ENCODE measurements at regions not wholly inside any gene's neighbourhood (a gene's known extent, or its start where the extent isn't known, plus 50 kb on each side); places are given as distances from the start of the nearest gene placed in this dataset.

DNA sequence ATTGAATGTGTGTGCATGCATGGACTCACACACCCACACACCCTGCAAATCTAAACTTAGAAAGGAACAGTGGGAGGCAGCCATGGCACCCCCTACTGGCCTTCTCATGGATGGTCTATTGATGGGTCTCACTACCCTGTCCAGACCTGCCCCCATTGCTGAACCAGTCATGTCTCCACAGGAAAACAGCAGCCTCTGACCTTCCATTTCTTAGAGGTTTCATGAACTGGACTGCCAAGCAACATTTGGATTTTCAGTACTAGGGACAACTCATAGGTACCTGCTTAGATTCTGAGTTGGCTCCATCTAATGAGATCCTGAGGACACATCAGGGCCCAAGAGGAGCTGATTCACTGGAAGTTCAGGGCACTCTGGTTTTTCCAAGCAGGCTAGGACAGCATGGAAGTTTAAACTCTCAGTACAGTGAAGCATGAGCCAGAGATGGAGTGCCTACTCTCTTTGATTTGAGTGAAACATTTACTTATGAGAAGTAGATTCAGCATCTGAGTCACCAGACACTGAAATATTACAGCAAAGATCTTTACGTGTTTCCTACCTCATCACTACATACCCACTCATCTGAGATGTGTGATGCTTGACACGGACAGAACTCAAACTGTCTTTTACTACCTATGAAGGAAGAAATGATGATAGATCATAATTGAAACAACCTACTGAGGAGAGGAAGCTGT is 98.9 kb upstream of the PLEKHG7 start:
- Mint-ChIP-seq H3K36me3 (peaks cover 17 to 20% of the 10 kb centered on the region in 2 donors), H3K4me3 (no peak overlapping the region), H3K9me3 (peaks cover 24 to 26% of the 10 kb centered on the region in 2 donors), H3K27ac (no peak overlapping the region), H3K4me1 (peaks cover 23 to 40% of the 10 kb centered on the region in 2 donors), H3K27me3 (no peaks in the 10 kb centered on the region)
- DNase-seq (no peak), ATAC-seq (replicated peaks) (peak in 1 of 2 donors; percentile 38)

DNA sequence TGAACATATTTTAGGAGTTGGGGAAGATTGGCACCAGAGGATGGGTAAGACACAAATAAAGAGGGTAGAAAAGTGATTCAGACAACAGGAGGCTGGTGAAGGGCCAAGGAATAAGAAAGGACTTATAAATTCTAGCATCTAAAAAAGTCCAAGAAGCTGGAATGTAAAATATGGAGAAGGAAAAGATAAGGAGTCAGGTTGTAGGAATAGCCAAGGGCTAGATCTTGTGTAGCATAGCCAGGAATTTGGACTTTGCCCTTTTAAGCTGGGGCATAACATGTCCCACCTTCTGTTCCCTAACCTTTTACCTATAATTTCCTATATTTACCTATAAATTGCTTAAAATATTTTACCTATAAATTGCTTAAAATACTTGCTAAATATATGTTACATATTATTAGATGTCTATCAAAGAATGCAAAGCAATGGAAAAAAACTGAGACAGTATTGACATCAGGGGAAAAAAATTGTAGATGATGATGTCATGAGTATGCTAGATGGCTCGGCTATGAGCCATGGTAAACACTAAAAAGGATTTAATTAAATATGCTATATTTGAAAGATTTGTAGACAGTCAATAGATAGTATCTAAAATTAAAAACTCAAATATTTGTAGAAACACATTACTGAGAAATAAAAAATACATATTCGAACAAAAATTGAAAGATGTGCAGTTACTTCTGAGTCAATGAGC is 99.7 kb upstream of the PLEKHG7 start:
- no peak overlapping the region for H3K27ac Mint-ChIP-seq
- DNase-seq (no peak), ATAC-seq (replicated peaks) (no peak)
- H3K9me3 Mint-ChIP-seq: peaks cover 26 to 32% of the 10 kb centered on the region in 2 donors
- H3K4me1 Mint-ChIP-seq: peaks cover 18 to 31% of the 10 kb centered on the region in 2 donors
- peaks cover 19 to 24% of the 10 kb centered on the region in 2 donors for H3K36me3 Mint-ChIP-seq
- no peaks in the 10 kb centered on the region for H3K27me3 Mint-ChIP-seq
- no peak overlapping the region for H3K4me3 Mint-ChIP-seq

DNA sequence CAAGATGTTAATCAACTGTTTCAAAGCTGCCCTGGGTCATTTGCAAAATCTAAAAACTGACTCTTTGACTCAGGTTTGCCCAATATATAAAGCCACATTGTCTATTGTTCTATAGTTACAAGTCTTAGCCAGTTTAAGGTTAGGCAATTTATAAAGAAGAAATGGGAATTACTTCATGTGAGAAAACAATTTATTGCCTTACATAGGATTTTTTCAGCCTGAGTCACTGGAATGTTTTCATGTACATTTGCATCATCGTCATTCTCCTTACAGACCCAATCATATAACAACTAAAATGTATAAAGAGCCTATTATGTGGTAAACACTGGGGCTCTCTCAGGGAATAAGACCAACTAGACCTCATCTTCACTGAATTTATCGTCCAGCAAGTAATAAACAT is 100.3 kb upstream of the PLEKHG7 start:
- H3K27ac Mint-ChIP-seq: no peak overlapping the region
- H3K36me3 Mint-ChIP-seq: peaks cover 19 to 24% of the 10 kb centered on the region in 2 donors
- H3K9me3 Mint-ChIP-seq: peaks cover 26 to 32% of the 10 kb centered on the region in 2 donors
- peaks cover 17 to 29% of the 10 kb centered on the region in 2 donors for H3K4me1 Mint-ChIP-seq
- no peak overlapping the region for H3K4me3 Mint-ChIP-seq
- ATAC-seq (replicated peaks): no peak
- no peaks in the 10 kb centered on the region for H3K27me3 Mint-ChIP-seq
- no peak for DNase-seq

DNA sequence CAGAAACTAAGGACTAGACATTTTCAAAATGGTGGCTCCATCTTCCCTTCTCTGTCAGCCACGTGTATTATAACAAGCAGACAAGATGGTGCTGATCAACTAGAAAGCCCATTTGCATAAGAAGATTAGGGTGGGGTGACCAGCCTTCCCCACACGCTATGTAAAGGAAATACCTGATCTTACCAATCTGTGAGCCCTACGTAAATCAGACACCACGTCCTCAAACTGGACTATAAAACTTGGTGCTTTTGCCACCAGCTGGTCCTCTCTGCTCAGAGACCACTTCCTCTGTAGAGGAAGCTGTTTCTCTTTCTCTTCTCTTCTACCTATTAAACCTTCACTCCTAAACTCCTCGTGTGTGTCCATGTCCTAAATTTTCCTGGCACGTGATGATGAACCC is 101.1 kb upstream of the PLEKHG7 start:
- H3K9me3 Mint-ChIP-seq: peaks cover 26 to 32% of the 10 kb centered on the region in 2 donors

DNA sequence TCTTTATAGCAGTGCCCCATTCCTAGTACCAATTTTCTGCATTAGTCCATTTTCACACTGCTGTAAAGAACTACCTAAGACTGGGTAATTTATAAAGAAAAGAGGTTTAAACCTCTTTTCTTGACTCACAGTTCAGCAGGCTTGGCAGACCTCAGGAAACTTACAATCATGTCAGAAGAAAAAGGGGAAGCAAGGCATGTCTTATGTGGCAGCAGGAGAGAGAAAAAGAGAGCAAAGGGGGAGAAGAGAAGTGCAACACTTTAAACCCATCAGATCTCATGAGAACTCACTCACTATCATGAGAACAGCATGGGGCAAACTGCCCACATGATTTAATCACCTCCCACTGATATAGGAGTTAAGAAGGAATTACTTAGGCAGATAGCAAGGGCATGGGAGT is 101.6 kb upstream of the PLEKHG7 start:
- Mint-ChIP-seq H3K4me3 (no peak overlapping the region), H3K9me3 (peaks cover 26 to 32% of the 10 kb centered on the region in 2 donors), H3K27me3 (no peaks in the 10 kb centered on the region)

More for the DNA sequence above, 101.1 kb upstream of the PLEKHG7 start:
- Mint-ChIP-seq H3K27ac (peak overlapping the region; percentile 44), H3K4me1 (peaks cover 17 to 33% of the 10 kb centered on the region in 2 donors), H3K4me3 (no peak overlapping the region), H3K36me3 (peaks cover 19 to 24% of the 10 kb centered on the region in 2 donors), H3K27me3 (no peaks in the 10 kb centered on the region)
- DNase-seq: no peak
- ATAC-seq (replicated peaks): peak in 1 of 2 donors; percentile 57

DNA sequence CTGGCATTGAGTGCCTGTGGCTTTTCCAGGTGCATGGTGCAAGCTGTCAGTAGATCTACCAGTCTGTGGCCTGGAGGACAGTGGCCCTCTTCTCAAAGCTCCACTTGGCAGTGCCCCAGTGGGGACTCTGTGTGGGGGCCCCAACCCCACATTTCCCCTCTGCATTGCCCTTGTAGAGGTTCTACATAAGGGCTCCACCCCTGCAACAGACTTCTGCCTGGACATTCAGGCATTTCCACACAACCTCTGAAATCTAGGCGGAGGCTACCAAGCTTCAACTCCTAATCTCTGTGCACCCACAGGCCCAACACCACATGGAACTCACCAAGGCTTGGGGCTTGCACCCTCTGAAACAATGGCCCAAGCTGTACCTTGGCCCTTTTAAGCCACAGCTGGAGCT is 102.7 kb upstream of the PLEKHG7 start:
- peaks cover 28 to 32% of the 10 kb centered on the region in 2 donors for H3K9me3 Mint-ChIP-seq
- H3K36me3 Mint-ChIP-seq: peaks cover 19 to 27% of the 10 kb centered on the region in 2 donors
- DNase-seq: no peak
- ATAC-seq (replicated peaks): no peak
- H3K4me1 Mint-ChIP-seq: peaks cover 25 to 46% of the 10 kb centered on the region in 2 donors
- H3K4me3 Mint-ChIP-seq: no peak overlapping the region
- no peak overlapping the region for H3K27ac Mint-ChIP-seq
- no peaks in the 10 kb centered on the region for H3K27me3 Mint-ChIP-seq

More for the DNA sequence above, 101.6 kb upstream of the PLEKHG7 start:
- DNase-seq (no peak), ATAC-seq (replicated peaks) (peak; percentile 38 to 45)
- Mint-ChIP-seq H3K27ac (no peak overlapping the region), H3K36me3 (peaks cover 19 to 24% of the 10 kb centered on the region in 2 donors), H3K4me1 (peaks cover 18 to 37% of the 10 kb centered on the region in 2 donors)

DNA sequence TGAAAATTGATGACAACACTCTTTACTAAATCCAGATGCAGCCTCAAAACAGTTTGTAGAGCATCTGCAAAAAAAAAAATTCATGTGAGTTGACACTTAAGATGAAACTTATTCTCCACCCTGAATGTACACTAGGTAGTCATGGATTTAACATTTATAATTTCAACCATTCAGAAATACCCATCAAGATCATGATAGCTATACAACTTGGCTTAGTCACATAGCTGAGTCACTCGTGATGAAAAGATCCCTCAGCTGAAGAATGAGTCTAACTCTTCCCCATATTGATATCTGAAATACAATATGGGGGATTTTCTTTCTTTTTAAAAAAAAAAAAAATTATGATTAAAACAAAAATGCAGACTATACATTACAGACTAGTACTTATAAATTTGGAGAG is 104.8 kb upstream of the PLEKHG7 start:
- H3K9me3 Mint-ChIP-seq: peaks cover 28 to 32% of the 10 kb centered on the region in 2 donors
- no peak overlapping the region for H3K27ac Mint-ChIP-seq
- H3K27me3 Mint-ChIP-seq: no peaks in the 10 kb centered on the region
- H3K4me3 Mint-ChIP-seq: no peak overlapping the region
- DNase-seq (no peak), ATAC-seq (replicated peaks) (no peak)
- H3K4me1 Mint-ChIP-seq: peaks cover 39 to 59% of the 10 kb centered on the region in 2 donors
- peaks cover 19 to 27% of the 10 kb centered on the region in 2 donors for H3K36me3 Mint-ChIP-seq

DNA sequence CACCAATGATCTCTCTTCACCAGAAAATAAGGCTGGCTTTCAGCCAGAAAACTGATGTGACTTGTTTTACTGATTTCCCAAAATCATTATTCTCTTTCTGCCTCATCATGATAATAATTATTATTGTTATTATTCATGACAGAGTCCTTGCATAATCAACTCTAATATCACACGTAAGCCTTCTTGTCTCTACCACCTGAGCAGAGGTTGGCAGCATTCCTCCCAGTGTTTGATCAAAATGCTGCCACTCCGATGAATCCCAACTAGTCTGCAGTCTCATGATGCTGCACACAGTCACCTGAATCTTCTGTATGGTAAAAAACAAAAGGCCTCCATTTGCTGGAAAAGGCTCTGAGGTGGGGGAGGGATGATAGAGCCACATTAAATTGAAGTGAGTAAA is 105.7 kb upstream of the PLEKHG7 start:
- Mint-ChIP-seq H3K4me1 (peaks cover 39 to 57% of the 10 kb centered on the region in 2 donors), H3K36me3 (peaks cover 19 to 27% of the 10 kb centered on the region in 2 donors), H3K27me3 (no peaks in the 10 kb centered on the region), H3K9me3 (peaks cover 25 to 33% of the 10 kb centered on the region in 2 donors), H3K27ac (peak overlapping the region; percentile 33), H3K4me3 (no peak overlapping the region)
- no peak for DNase-seq
- no peak for ATAC-seq (replicated peaks)

DNA sequence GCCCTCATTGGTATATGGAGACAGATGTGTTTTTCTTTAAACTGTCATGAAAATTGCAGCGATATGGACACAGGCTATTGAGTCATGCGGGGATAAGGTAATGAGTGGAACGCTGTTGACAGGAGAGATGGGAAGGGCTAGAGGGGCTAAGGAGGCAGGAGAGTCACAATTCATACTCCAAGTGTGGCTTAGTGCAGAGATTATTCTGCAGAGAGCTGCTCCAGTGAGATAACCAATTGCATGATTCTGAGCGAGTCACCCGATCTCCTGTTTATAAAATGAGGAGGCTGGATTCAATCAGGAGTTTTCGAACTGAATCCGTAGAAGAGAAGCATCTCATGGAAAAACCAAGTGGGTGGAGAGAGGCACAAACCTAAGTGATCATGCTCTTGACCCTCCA is 106.4 kb upstream of the PLEKHG7 start:
- no peaks in the 10 kb centered on the region for H3K27me3 Mint-ChIP-seq

DNA sequence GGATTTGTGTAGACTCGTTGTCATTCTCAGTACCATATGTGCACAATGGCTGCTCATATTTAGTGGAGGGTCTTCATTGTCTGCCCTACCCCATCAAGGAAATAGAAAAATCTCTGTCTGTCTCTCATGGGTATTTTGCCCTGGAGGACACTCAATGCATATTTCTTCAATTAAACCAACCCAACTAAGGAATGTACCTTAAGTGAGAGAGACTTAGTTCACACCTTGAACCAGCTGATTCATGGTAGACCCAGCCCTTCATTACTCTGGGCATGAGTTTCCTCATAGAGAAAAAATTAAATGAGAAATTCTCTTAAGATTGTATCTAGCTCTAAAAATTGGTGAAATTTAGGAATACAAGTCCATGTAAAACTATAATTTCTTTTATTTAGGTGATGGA is 107.1 kb upstream of the PLEKHG7 start:
- H3K27ac Mint-ChIP-seq: peak overlapping the region; percentile 77
- DNase-seq (no peak), ATAC-seq (replicated peaks) (no peak)
- no peaks in the 10 kb centered on the region for H3K27me3 Mint-ChIP-seq
- H3K36me3 Mint-ChIP-seq: peaks cover 14 to 17% of the 10 kb centered on the region in 2 donors
- H3K4me1 Mint-ChIP-seq: peaks cover 31 to 43% of the 10 kb centered on the region in 2 donors
- H3K4me3 Mint-ChIP-seq: no peak overlapping the region
- peaks cover 14 to 22% of the 10 kb centered on the region in 2 donors for H3K9me3 Mint-ChIP-seq

More for the DNA sequence above, 106.4 kb upstream of the PLEKHG7 start:
- Mint-ChIP-seq H3K9me3 (peaks cover 20 to 29% of the 10 kb centered on the region in 2 donors), H3K4me3 (no peak overlapping the region), H3K27ac (no peak overlapping the region), H3K4me1 (peaks cover 37 to 50% of the 10 kb centered on the region in 2 donors), H3K36me3 (peaks cover 19 to 24% of the 10 kb centered on the region in 2 donors)
- DNase-seq: no peak
- ATAC-seq (replicated peaks): no peak

DNA sequence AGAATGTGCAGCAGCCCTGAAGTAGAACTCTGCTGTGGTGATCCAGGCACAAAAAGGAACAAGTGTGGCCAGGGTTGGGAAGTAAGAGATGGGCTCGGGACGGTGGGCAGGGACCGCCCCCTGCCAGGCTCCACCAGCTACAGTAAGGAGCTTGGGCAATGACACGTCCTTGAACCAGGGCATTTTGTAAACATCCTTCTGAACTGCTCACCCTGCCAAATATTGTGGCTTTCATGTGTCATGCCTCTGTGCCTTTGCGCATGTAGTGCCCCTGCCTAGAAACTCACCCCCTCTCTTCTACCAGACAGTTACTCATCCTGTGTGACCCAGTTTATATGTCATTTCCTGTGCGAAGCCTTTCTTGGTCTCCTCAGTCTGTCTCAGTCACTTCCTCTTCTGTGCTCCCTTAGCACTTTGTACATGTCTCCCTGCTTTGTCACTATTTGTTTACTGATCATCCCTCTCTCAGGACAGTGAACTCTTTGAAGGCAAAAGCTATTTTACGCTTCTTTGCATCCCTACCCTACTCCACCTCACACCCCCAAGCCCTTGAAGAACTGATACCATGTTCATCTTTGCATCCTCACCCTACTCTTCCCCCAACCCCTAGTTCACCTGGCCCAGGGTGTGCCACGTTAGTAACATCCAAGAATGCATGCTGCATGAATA is 108.9 kb upstream of the PLEKHG7 start:
- H3K27me3 Mint-ChIP-seq: no peaks in the 10 kb centered on the region
- DNase-seq (peak; percentile 76), ATAC-seq (replicated peaks) (peak; percentile 99)
- peak overlapping the region; percentile 67 to 72 for H3K4me3 Mint-ChIP-seq
- peaks cover 31 to 42% of the 10 kb centered on the region in 2 donors for H3K4me1 Mint-ChIP-seq
- H3K9me3 Mint-ChIP-seq: peaks cover 4 to 9% of the 10 kb centered on the region in 2 donors
- H3K27ac Mint-ChIP-seq: peak overlapping the region; percentile 97
- peaks cover 3 to 8% of the 10 kb centered on the region in 2 donors for H3K36me3 Mint-ChIP-seq

DNA sequence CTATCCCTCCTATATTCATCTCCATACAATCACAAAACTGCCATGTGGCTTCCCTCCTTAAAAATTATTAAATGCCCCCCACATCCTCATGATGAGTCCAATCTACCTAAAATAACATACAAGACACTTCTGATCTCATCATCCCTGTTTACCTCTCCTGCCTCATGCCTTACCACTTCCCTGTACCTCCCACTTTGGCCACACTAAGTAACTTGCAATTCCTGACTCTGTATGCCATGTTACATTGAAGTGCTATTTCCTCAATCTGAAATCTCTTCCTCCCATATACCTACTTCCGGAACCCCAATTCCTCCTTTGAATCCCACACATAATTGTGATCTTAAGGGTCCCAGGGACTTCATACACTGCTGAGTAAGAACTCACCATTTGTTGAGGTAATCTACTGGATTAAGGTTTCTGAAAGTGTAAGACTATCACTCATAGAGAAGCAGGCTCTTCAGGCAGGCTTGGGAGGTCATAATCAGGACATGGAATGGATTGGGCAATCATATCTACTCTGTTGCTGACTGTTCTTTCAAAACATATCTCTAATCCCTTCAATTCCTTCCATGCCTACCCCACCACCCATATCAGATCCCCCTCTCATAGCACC is 117.6 kb upstream of the PLEKHG7 start:
- Mint-ChIP-seq H3K36me3 (peaks cover 0 to 8% of the 10 kb centered on the region in 2 donors), H3K27ac (no peak overlapping the region), H3K27me3 (no peaks in the 10 kb centered on the region), H3K4me3 (no peak overlapping the region), H3K9me3 (peaks cover 4 to 7% of the 10 kb centered on the region in 2 donors), H3K4me1 (peaks cover 2 to 15% of the 10 kb centered on the region in 2 donors)
- no peak for ATAC-seq (replicated peaks)
- DNase-seq: no peak

DNA sequence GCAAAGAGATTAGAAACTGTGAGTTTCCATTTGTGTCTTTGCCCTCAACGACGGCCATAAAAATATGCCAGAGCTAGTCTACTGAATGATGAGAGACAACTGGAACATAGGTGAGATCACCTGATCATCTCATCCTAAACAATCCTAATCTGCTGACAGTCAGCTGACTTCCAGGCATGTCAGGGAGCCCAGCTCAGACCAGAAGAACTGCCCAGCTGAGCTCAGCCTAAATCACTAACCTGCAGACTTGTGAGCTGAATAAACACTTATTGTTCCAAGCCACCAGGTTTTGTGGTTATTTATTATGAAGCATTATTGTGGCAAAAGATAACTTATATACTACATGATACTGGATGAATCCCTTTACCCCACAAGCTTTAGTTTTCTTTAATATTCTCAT is 118.9 kb upstream of the PLEKHG7 start:
- Mint-ChIP-seq H3K9me3 (peaks cover 4 to 7% of the 10 kb centered on the region in 2 donors), H3K27ac (no peak overlapping the region), H3K27me3 (no peaks in the 10 kb centered on the region)

DNA sequence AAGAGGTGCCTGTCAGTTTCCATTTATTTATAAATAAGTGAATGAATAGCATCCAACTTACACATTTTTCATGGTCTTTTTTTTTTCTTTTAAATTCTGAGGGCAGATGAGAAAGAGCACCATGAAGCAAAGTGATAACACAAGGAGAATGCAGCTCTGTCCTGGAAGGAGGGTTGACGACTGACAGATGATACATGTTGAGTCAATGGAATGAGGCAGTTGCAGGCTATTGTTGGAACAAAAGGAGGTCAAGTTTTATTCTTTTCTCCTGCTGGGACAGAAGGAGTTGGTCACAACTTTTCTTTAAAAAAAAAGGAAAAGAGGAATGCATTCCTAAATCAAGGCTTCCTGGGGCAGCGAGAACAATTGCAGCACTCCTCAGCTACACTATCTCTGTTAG is 119.9 kb upstream of the PLEKHG7 start:
- DNase-seq: no peak
- H3K36me3 Mint-ChIP-seq: peaks cover 0 to 8% of the 10 kb centered on the region in 2 donors
- ATAC-seq (replicated peaks): no peak
- no peak overlapping the region for H3K4me3 Mint-ChIP-seq
- H3K27me3 Mint-ChIP-seq: no peaks in the 10 kb centered on the region
- H3K4me1 Mint-ChIP-seq: peaks cover 2 to 15% of the 10 kb centered on the region in 2 donors
- H3K27ac Mint-ChIP-seq: no peak overlapping the region
- peaks cover 4 to 7% of the 10 kb centered on the region in 2 donors for H3K9me3 Mint-ChIP-seq

More for the DNA sequence above, 118.9 kb upstream of the PLEKHG7 start:
- no peak overlapping the region for H3K4me3 Mint-ChIP-seq
- H3K36me3 Mint-ChIP-seq: peaks cover 0 to 8% of the 10 kb centered on the region in 2 donors
- ATAC-seq (replicated peaks) (no peak), DNase-seq (no peak)
- H3K4me1 Mint-ChIP-seq: peaks cover 2 to 15% of the 10 kb centered on the region in 2 donors
